H9 (cell line): ENCODE measurements at regions not wholly inside any gene's neighbourhood (a gene's known extent, or its start where the extent isn't known, plus 50 kb on each side); places are given as distances from the start of the nearest gene placed in this dataset.
"Not testable (repeated sequence)": the region's sequence is repeated elsewhere in the genome, so short reads cannot be mapped to it uniquely, and the experiment has no call there.

Source experiments
- DNase-seq: peaks from one replicate; pipeline ENCODE4 v3.0.0-alpha.2; 2017
- H2AFZ ChIP-seq: one replicate; pipeline ENCODE4 v1.6.1; 2013; ENCODE audit warnings: mild to moderate bottlenecking, low read length, control low read depth, moderate library complexity
- H2AK5ac ChIP-seq: 2 replicates; pipeline ENCODE4 v1.6.1; 2013; ENCODE audit warnings: low read length, control low read depth, mixed read lengths; ENCODE audit not compliant: insufficient read length
- H2BK120ac ChIP-seq: one replicate; pipeline ENCODE4 v1.6.1; 2013; ENCODE audit warnings: low read depth, mild to moderate bottlenecking, low read length, control low read depth, inconsistent platforms; ENCODE audit not compliant: poor library complexity, severe bottlenecking
- H2BK12ac ChIP-seq: 2 replicates; pipeline ENCODE4 v1.6.1; 2013; ENCODE audit warnings: low read length, control low read depth, mixed read lengths, low read depth; ENCODE audit not compliant: insufficient read length
- H2BK15ac ChIP-seq: 2 replicates; pipeline ENCODE4 v1.6.1; 2013; ENCODE audit warnings: low read depth, low read length, control low read depth
- H2BK20ac ChIP-seq: one replicate; pipeline ENCODE4 v1.6.1; 2013; ENCODE audit warnings: low read depth, mild to moderate bottlenecking, low read length, control low read depth, inconsistent platforms; ENCODE audit not compliant: poor library complexity, severe bottlenecking
- H2BK5ac ChIP-seq: 2 replicates; pipeline ENCODE4 v1.6.1; 2013; ENCODE audit warnings: low read length, control low read depth, mixed read lengths; ENCODE audit not compliant: insufficient read length
- H3K14ac ChIP-seq: 2 replicates; pipeline ENCODE4 v1.6.1; 2013; ENCODE audit warnings: low read length, control low read depth; ENCODE audit not compliant: insufficient read depth
- H3K18ac ChIP-seq: 2 replicates; pipeline ENCODE4 v1.6.1; 2013; ENCODE audit warnings: low read depth, mild to moderate bottlenecking, mixed read lengths, low read length, control low read depth; ENCODE audit not compliant: insufficient read length
- H3K23ac ChIP-seq: 2 replicates; pipeline ENCODE4 v1.6.1; 2013; ENCODE audit warnings: low read length, control low read depth, mixed read lengths, low read depth; ENCODE audit not compliant: insufficient read length
- H3K23me2 ChIP-seq: 2 replicates; pipeline ENCODE4 v1.6.1; 2013; ENCODE audit warnings: low read depth, mild to moderate bottlenecking, mixed read lengths, low read length, control low read depth; ENCODE audit not compliant: insufficient read length, poor library complexity, severe bottlenecking
- H3K27ac ChIP-seq: 2 replicates; pipeline ENCODE4 v1.5.1; 2013; ENCODE audit warnings: low read length, control low read depth, mixed read lengths, low read depth; ENCODE audit not compliant: insufficient read length
- H3K27me3 ChIP-seq: 2 replicates; pipeline ENCODE4 v1.6.1; 2013; ENCODE audit warnings: low read length, control low read depth, inconsistent platforms; ENCODE audit not compliant: insufficient read depth
- H3K4ac ChIP-seq: 2 replicates; pipeline ENCODE4 v1.6.1; 2013; ENCODE audit warnings: low read depth, mild to moderate bottlenecking, control low read depth, inconsistent platforms, low read length, moderate library complexity
- H3K4me1 ChIP-seq: 2 replicates; pipeline ENCODE4 v1.6.1; 2013; ENCODE audit warnings: low read length, control low read depth, inconsistent platforms; ENCODE audit not compliant: insufficient read depth
- H3K4me2 ChIP-seq: 2 replicates; pipeline ENCODE4 v1.6.1; 2013; ENCODE audit warnings: low read length, control low read depth, mixed read lengths; ENCODE audit not compliant: insufficient read length, insufficient read depth
- H3K56ac ChIP-seq: 2 replicates; pipeline ENCODE4 v1.6.1; 2013; ENCODE audit warnings: low read depth, mild to moderate bottlenecking, mixed read lengths, low read length, control low read depth; ENCODE audit not compliant: insufficient read length
- H3K79me1 ChIP-seq: 2 replicates; pipeline ENCODE4 v1.6.1; 2013; ENCODE audit warnings: low read depth, mild to moderate bottlenecking, moderate library complexity, low read length, control low read depth, inconsistent platforms; ENCODE audit not compliant: insufficient read depth, poor library complexity, severe bottlenecking
- H3K79me2 ChIP-seq: 2 replicates; pipeline ENCODE4 v1.6.1; 2013; ENCODE audit warnings: low read length, control low read depth, inconsistent platforms; ENCODE audit not compliant: insufficient read depth
- H3K9ac ChIP-seq: 2 replicates; pipeline ENCODE4 v1.6.1; 2013; ENCODE audit warnings: low read length, control low read depth, mixed read lengths; ENCODE audit not compliant: insufficient read length; ENCODE audit errors: extremely low read depth
- H3K9me3 ChIP-seq: one replicate; pipeline ENCODE4 v1.6.1; 2013; ENCODE audit warnings: low read depth, low read length, inconsistent platforms; ENCODE audit not compliant: control insufficient read depth
- H3T11ph ChIP-seq: one replicate; pipeline ENCODE4 v1.6.1; 2013; ENCODE audit warnings: mild to moderate bottlenecking, low read length, control low read depth, inconsistent platforms
- H4K20me1 ChIP-seq: one replicate; pipeline ENCODE4 v1.6.1; 2013; ENCODE audit not compliant: control insufficient read depth, insufficient read length, insufficient read depth
- H4K5ac ChIP-seq: 2 replicates; pipeline ENCODE4 v1.6.1; 2013; ENCODE audit warnings: low read depth, mild to moderate bottlenecking, mixed read lengths, low read length, control low read depth; ENCODE audit not compliant: insufficient read length
- H4K8ac ChIP-seq: replicated peaks from 2 replicates; pipeline ENCODE4 v1.6.1; 2013; ENCODE audit warnings: low read length, control low read depth, mixed read lengths, low read depth; ENCODE audit not compliant: insufficient read length
- H4K91ac ChIP-seq: 2 replicates; pipeline ENCODE4 v1.6.1; 2013; ENCODE audit warnings: low read depth, mild to moderate bottlenecking, moderate library complexity, mixed read lengths, low read length, control low read depth; ENCODE audit not compliant: insufficient read length
- H3K27ac Mint-ChIP-seq, 3 experiments: 2 replicates in 2 of 3; 3 replicates in 1 of 3; pipeline ENCODE4 v1.8.0; 2020 to 2021; ENCODE audit warnings: mixed read lengths in 3 of 3, mild to moderate bottlenecking in 1 of 3, moderate library complexity in 1 of 3
- H3K27me3 Mint-ChIP-seq: 2 replicates; pipeline ENCODE4 v1.8.0; 2021; ENCODE audit warnings: low read depth, mild to moderate bottlenecking, moderate library complexity, mixed read lengths
- H3K36me3 Mint-ChIP-seq, 3 experiments: 2 replicates in 2 of 3; 3 replicates in 1 of 3; pipeline ENCODE4 v1.8.0; 2020 to 2021; ENCODE audit warnings: low read depth in 3 of 3, mixed read lengths in 3 of 3; ENCODE audit not compliant: insufficient read depth in 1 of 3
- H3K4me1 Mint-ChIP-seq, 2 experiments: 2 replicates each; pipeline ENCODE4 v1.8.0; 2020; ENCODE audit warnings: mixed read lengths in 2 of 2
- H3K4me3 Mint-ChIP-seq, 2 experiments: 2 replicates in 1 of 2; 3 replicates in 1 of 2; pipeline ENCODE4 v1.8.0; 2020 to 2021; ENCODE audit warnings: mild to moderate bottlenecking in 2 of 2, mixed read lengths in 2 of 2, moderate library complexity in 1 of 2
- H3K9me3 Mint-ChIP-seq, 2 experiments: 2 replicates in 1 of 2; 3 replicates in 1 of 2; pipeline ENCODE4 v1.8.0; 2020; ENCODE audit warnings: mild to moderate bottlenecking in 2 of 2, mixed read lengths in 2 of 2, moderate library complexity in 1 of 2
- CTCF ChIP-seq: fragments of 200-600 bp; sonication (generic); conservative IDR thresholded peaks from 3 replicates; pipeline ENCODE4 v1.8.0; 2021; ENCODE audit warnings: antibody characterized with exemption, mild to moderate bottlenecking
- WGBS: extraction: QIAGEN DNeasy Blood & Tissue Kit; methylation state at CpG from one replicate; pipeline ENCODE4 v1.1.7; 2013; ENCODE audit warnings: missing lambda C conversion rate, low lambda C conversion rate, mixed read lengths; ENCODE audit not compliant: insufficient read length; ENCODE audit errors: extremely low coverage; 5-methylcytosine and 5-hydroxymethylcytosine counted together

- Mint-ChIP-seq H3K36me3 (peaks cover 0 to 4% (median 3%) of the 10 kb centered on the region in 3 experiments; a peak in 3 of 7 replicates), H3K27ac (no peak overlapping the region), H3K4me3 (no peak overlapping the region), H3K9me3 (peaks cover 5 to 7% of the 10 kb centered on the region in 2 experiments; a peak in 2 of 5 replicates), H3K27me3 (peaks cover 8% of the 10 kb centered on the region), H3K4me1 (no peaks in the 10 kb centered on the region)
- no peak for TF ChIP-seq CTCF
- WGBS, result no CpG with 5 or more reads among the region's 3 CpGs
- Histone ChIP-seq H3K23me2 (no peaks in the 10 kb centered on the region), H2AK5ac (no peak overlapping the region), H4K8ac (no peak overlapping the region), H3K56ac (no peak overlapping the region), H3K4me1 (no peaks in the 10 kb centered on the region), H2BK5ac (no peak overlapping the region), H2BK120ac (no peak overlapping the region), H4K5ac (no peak overlapping the region), H3K27ac (no peak overlapping the region), H3K14ac (no peak overlapping the region), H3K9ac (no peak overlapping the region), H2BK15ac (no peak overlapping the region), H3K27me3 (no peaks in the 10 kb centered on the region), H4K20me1 (peaks cover 3% of the 10 kb centered on the region), H3K79me2 (no peaks in the 10 kb centered on the region), H4K91ac (no peak overlapping the region), H3T11ph (no peak overlapping the region), H3K18ac (no peak overlapping the region), H2BK20ac (no peak overlapping the region), H3K79me1 (no peaks in the 10 kb centered on the region), H3K4ac (no peak overlapping the region), H3K9me3 (no peaks in the 10 kb centered on the region), H2AFZ (no peak overlapping the region), H2BK12ac (no peak overlapping the region), H3K23ac (no peak overlapping the region), H3K4me2 (no peak overlapping the region)
- no peak for DNase-seq
Measured at GRCh38 chr4:3601992-3602391, 69.8 kb upstream of the LRPAP1 start.

- not testable (repeated sequence) for H3K79me1 ChIP-seq, H2BK20ac ChIP-seq, H3K56ac ChIP-seq, H4K8ac ChIP-seq, H3K9me3 Mint-ChIP-seq, DNase-seq, H4K20me1 ChIP-seq, H3K27ac ChIP-seq, H2BK120ac ChIP-seq, H3K18ac ChIP-seq, H2BK12ac ChIP-seq, H4K5ac ChIP-seq, H3K4me2 ChIP-seq, H2BK5ac ChIP-seq, H4K91ac ChIP-seq, H3K4me3 Mint-ChIP-seq, H3K14ac ChIP-seq, H3K23ac ChIP-seq, H2AFZ ChIP-seq, H3K79me2 ChIP-seq, H3K27ac Mint-ChIP-seq, H3K4me1 ChIP-seq, H2AK5ac ChIP-seq, H3K4me1 Mint-ChIP-seq, H2BK15ac ChIP-seq, H3K27me3 ChIP-seq, H3K4ac ChIP-seq, H3K36me3 Mint-ChIP-seq, H3K9me3 ChIP-seq, H3T11ph ChIP-seq, H3K9ac ChIP-seq, H3K23me2 ChIP-seq
- WGBS, result no CpG with 5 or more reads among the region's 12 CpGs
- peaks cover 10% of the 10 kb centered on the region for H3K27me3 Mint-ChIP-seq
Measured at GRCh38 chr4:3601108-3601690, 69.0 kb upstream of the LRPAP1 start.
